MCF 10A (cell line): ENCODE measurements at regions not wholly inside any gene's neighbourhood (a gene's known extent, or its start where the extent isn't known, plus 50 kb on each side); places are given as distances from the start of the nearest gene placed in this dataset.

Source experiments
- BruUV-seq: library from RNA; stranded (reverse); fragments of 400-500 nt; replicated peaks from 2 replicates; lab custom pipeline; 2021; lab: Mats Ljungman, UMichigan
- CTCF ChIA-PET: fragments of 300-600 bp; sonication (Branson Sonifier 250); formaldehyde crosslinking; extraction: SDS; loops from one replicate; lab custom pipeline; 2021; ENCODE audit warnings: antibody characterized with exemption, inconsistent platforms; lab: Yijun Ruan, JAX
- POLR2A ChIA-PET: fragments of 300-600, 350-650 bp; sonication (Branson Sonifier 250); formaldehyde crosslinking; extraction: SDS; loops from one replicate; lab custom pipeline; 2020; ENCODE audit warnings: antibody characterized with exemption, inconsistent platforms; lab: Yijun Ruan, JAX
- DNase-seq: peaks from one replicate; pipeline ENCODE4 v3.0.0-alpha.2; 2018; ENCODE audit not compliant: unreplicated experiment
- H3K27ac Mint-ChIP-seq: one replicate; pipeline ENCODE4 v1.8.0; 2022; ENCODE audit warnings: mild to moderate bottlenecking, low read depth, mixed read lengths; ENCODE audit not compliant: unreplicated experiment
- H3K27me3 Mint-ChIP-seq: one replicate; pipeline ENCODE4 v1.8.0; 2022; ENCODE audit warnings: mixed read lengths; ENCODE audit not compliant: insufficient read depth, unreplicated experiment
- H3K36me3 Mint-ChIP-seq: one replicate; pipeline ENCODE4 v1.8.0; 2022; ENCODE audit warnings: mild to moderate bottlenecking, moderate library complexity, mixed read lengths; ENCODE audit not compliant: insufficient read depth, unreplicated experiment
- H3K4me1 Mint-ChIP-seq: one replicate; pipeline ENCODE4 v1.8.0; 2022; ENCODE audit warnings: mixed read lengths; ENCODE audit not compliant: insufficient read depth, unreplicated experiment
- H3K4me3 Mint-ChIP-seq: one replicate; pipeline ENCODE4 v1.8.0; 2022; ENCODE audit warnings: mild to moderate bottlenecking, moderate library complexity, mixed read lengths; ENCODE audit not compliant: unreplicated experiment
- H3K9me3 Mint-ChIP-seq: one replicate; pipeline ENCODE4 v1.8.0; 2022; ENCODE audit warnings: mixed read lengths; ENCODE audit not compliant: unreplicated experiment
- CTCF ChIP-seq: fragments of 200-600 bp; IDR thresholded peaks from one replicate; pipeline ENCODE4 v1.8.0; 2022; ENCODE audit warnings: antibody characterized with exemption, mild to moderate bottlenecking; ENCODE audit not compliant: unreplicated experiment
- intact Hi-C: fragments of 100-400 bp; cut with micrococcal nuclease; formaldehyde crosslinking; loops from 2 replicates; pipeline ENCODE4 v1.14.1; 2022

- no peak for DNase-seq
- no peak for TF ChIP-seq CTCF
- ChIA-PET CTCF (interaction anchor here (0.8 kb wide), 1 partner anchor 739 kb away, joined by 3 read pairs; no protein-coding TSS in a partner anchor), POLR2A (no interaction called here)
- intact Hi-C loops, result no loop called here
- H3K27me3 Mint-ChIP-seq, result peaks cover 62% of the 10 kb centered on the region
- no peaks in the 10 kb centered on the region for H3K4me1 Mint-ChIP-seq
- H3K27ac Mint-ChIP-seq, result no peak overlapping the region
- no peak overlapping the region for H3K4me3 Mint-ChIP-seq
- no peaks in the 10 kb centered on the region for H3K36me3 Mint-ChIP-seq
- H3K9me3 Mint-ChIP-seq, result no peaks in the 10 kb centered on the region
- BruUV-seq, result no TSS peak
Observed at GRCh38 chr1:70892140-70892539, 155.5 kb downstream of the PTGER3 start.

- ChIA-PET CTCF (interaction anchor here (0.9 kb wide), 1 partner anchor 365 kb away, joined by 4 read pairs; no protein-coding TSS in a partner anchor), POLR2A (no interaction called here)
- BruUV-seq, result no TSS peak
- Mint-ChIP-seq H3K27me3 (peaks cover 64% of the 10 kb centered on the region), H3K4me1 (no peaks in the 10 kb centered on the region), H3K36me3 (no peaks in the 10 kb centered on the region), H3K27ac (no peak overlapping the region), H3K9me3 (no peaks in the 10 kb centered on the region), H3K4me3 (no peak overlapping the region)
- TF ChIP-seq CTCF, result no peak
- DNase-seq, result no peak
- intact Hi-C loops, result no loop called here
Observed at GRCh38 chr1:70892930-70893329, 154.7 kb downstream of the PTGER3 start.

- ChIA-PET CTCF (interaction anchor here (0.9 kb wide), 1 partner anchor 366 kb away, joined by 4 read pairs; no protein-coding TSS in a partner anchor), POLR2A (no interaction called here)
- no peak overlapping the region for H3K27ac Mint-ChIP-seq
- H3K27me3 Mint-ChIP-seq, result peaks cover 64% of the 10 kb centered on the region
- no peak for TF ChIP-seq CTCF
- no peak overlapping the region for H3K4me3 Mint-ChIP-seq
- no TSS peak for BruUV-seq
- intact Hi-C loops, result no loop called here
- no peaks in the 10 kb centered on the region for H3K9me3 Mint-ChIP-seq
- no peaks in the 10 kb centered on the region for H3K4me1 Mint-ChIP-seq
- no peaks in the 10 kb centered on the region for H3K36me3 Mint-ChIP-seq
- DNase-seq, result no peak
Observed at GRCh38 chr1:70893381-70893780, 154.2 kb downstream of the PTGER3 start.

GRCh38 chr1:70895531-70895930 is 152.1 kb downstream of the PTGER3 start:
- H3K9me3 Mint-ChIP-seq, result no peaks in the 10 kb centered on the region
- no peak overlapping the region for H3K4me3 Mint-ChIP-seq
- POLR2A ChIA-PET, result no interaction called here
- CTCF ChIA-PET, result interaction anchor here (1.3 kb wide), 1 partner anchor 9 kb away, joined by 3 read pairs; no protein-coding TSS in a partner anchor
- DNase-seq, result no peak
- H3K27me3 Mint-ChIP-seq, result peaks cover 59% of the 10 kb centered on the region
- no peaks in the 10 kb centered on the region for H3K36me3 Mint-ChIP-seq
- no peak for TF ChIP-seq CTCF
- no TSS peak for BruUV-seq
- no peaks in the 10 kb centered on the region for H3K4me1 Mint-ChIP-seq
- intact Hi-C loops, result loop anchor here (5.0 kb wide), 1 partner anchor 208 kb away; no protein-coding TSS in a partner anchor
- no peak overlapping the region for H3K27ac Mint-ChIP-seq
